GM12878 (cell line): ENCODE measurements at regions not wholly inside any gene's neighbourhood (a gene's known extent, or its start where the extent isn't known, plus 50 kb on each side); places are given as distances from the start of the nearest gene placed in this dataset.

Experiments
- ATAC-seq: fragments of 200-7000 bp; cut with Tn5 transposase; 3 replicates; pipeline ENCODE4 v1.9.1; 2020; ENCODE audit warnings: mild to moderate bottlenecking, moderate library complexity
- BruUV-seq: library from RNA; stranded (reverse); fragments of 400-500 nt; replicated peaks from 2 replicates; lab custom pipeline; 2021; lab: Mats Ljungman, UMichigan
- CTCF ChIA-PET: fragments of 300-600 bp; sonication (Branson Sonifier 250); formaldehyde crosslinking; extraction: SDS; loops from one replicate; lab custom pipeline; 2021; ENCODE audit warnings: inconsistent platforms; lab: Yijun Ruan, JAX
- POLR2A ChIA-PET: fragments of 350-600 bp; formaldehyde crosslinking; extraction: SDS; loops from one replicate; lab custom pipeline; 2021; ENCODE audit warnings: inconsistent platforms; lab: Charles Lee
- RAD21 ChIA-PET: fragments of 300-600 bp; sonication (Branson Sonifier 250); formaldehyde crosslinking; loops from one replicate; lab custom pipeline; 2023; ENCODE audit warnings: antibody characterized with exemption; ENCODE audit not compliant: unreplicated experiment; lab: Charles Lee
- SMC1A ChIA-PET: fragments of 300-600 bp; sonication (Branson Sonifier 250); formaldehyde crosslinking; loops from one replicate; lab custom pipeline; 2023; ENCODE audit not compliant: unreplicated experiment, uncharacterized antibody; lab: Charles Lee
- DNase-seq: peaks from one replicate; pipeline ENCODE4 v3.0.0-alpha.2; 2011; ENCODE audit warnings: low read depth, low spot score
- FAIRE-seq: peaks from 3 replicates; lab custom pipeline; 2011; peaks lifted over from hg19 to GRCh38; lab: Jason Lieb, UNC
- H2AFZ ChIP-seq: 2 replicates; pipeline ENCODE4 v1.6.0; 2011; ENCODE audit warnings: low read depth, low read length, control low read depth; ENCODE audit not compliant: control insufficient read depth
- H3K27ac ChIP-seq: 2 replicates; pipeline ENCODE4 v1.5.1; 2011; ENCODE audit warnings: control low read depth; ENCODE audit not compliant: control insufficient read depth, insufficient read depth
- H3K27me3 ChIP-seq, 2 experiments: replicated peaks in 1 of 2; 2 replicates each; pipeline versions ENCODE4 v1.6.0 to v1.6.1; 2011; ENCODE audit warnings: low read length in 1 of 2; ENCODE audit not compliant: control insufficient read depth in 2 of 2, insufficient read depth in 2 of 2
- H3K36me3 ChIP-seq, 2 experiments: 2 replicates each; pipeline ENCODE4 v1.5.1; 2011; ENCODE audit warnings: low read length in 1 of 2; ENCODE audit not compliant: control insufficient read depth in 2 of 2, insufficient read depth in 2 of 2
- H3K4me1 ChIP-seq: 2 replicates; pipeline ENCODE4 v1.6.1; 2011; ENCODE audit warnings: mild to moderate bottlenecking, low read length, moderate library complexity, mixed read lengths; ENCODE audit not compliant: control insufficient read depth, insufficient read depth
- H3K4me2 ChIP-seq: 2 replicates; pipeline ENCODE4 v1.6.0; 2011; ENCODE audit warnings: control low read depth; ENCODE audit not compliant: control insufficient read depth, insufficient read depth
- H3K4me3 ChIP-seq: fragments of 200-600 bp; sonication (generic); 2 replicates; pipeline ENCODE4 v1.5.1; 2016
- H3K79me2 ChIP-seq: 2 replicates; pipeline ENCODE4 v1.6.0; 2011; ENCODE audit warnings: low read length; ENCODE audit not compliant: control insufficient read depth, insufficient read depth
- H3K9ac ChIP-seq: 2 replicates; pipeline ENCODE4 v1.8.0; 2011; ENCODE audit warnings: low read length, control low read depth, mixed read lengths; ENCODE audit not compliant: control insufficient read depth, insufficient read depth
- H3K9me3 ChIP-seq: replicated peaks from 3 replicates; pipeline ENCODE4 v1.5.1; 2011; ENCODE audit warnings: mild to moderate bottlenecking, low read length; ENCODE audit not compliant: control insufficient read depth, insufficient read depth
- H4K20me1 ChIP-seq: 2 replicates; pipeline ENCODE4 v1.6.0; 2011; ENCODE audit not compliant: control insufficient read depth, insufficient read depth
- BACH1 ChIP-seq: fragments of 450-650 bp; IDR thresholded peaks from 2 replicates; pipeline ENCODE4 v1.6.1; 2017; ENCODE audit warnings: mild to moderate bottlenecking, borderline replicate concordance
- CEBPB ChIP-seq, 2 experiments: fragments of 150-350 bp in 1 of 2; IDR thresholded peaks; 2 replicates each; pipeline ENCODE4 v1.6.1; 2012 to 2014; ENCODE audit warnings: low read depth in 2 of 2, low read length in 2 of 2, borderline replicate concordance in 1 of 2, inconsistent platforms in 1 of 2
- E2F4 ChIP-seq: IDR thresholded peaks from 2 replicates; pipeline ENCODE4 v1.6.1; 2012; ENCODE audit warnings: low read depth, low read length, improper control_type of control experiment
- E2F8 ChIP-seq: fragments of 450-650 bp; IDR thresholded peaks from 2 replicates; pipeline ENCODE4 v1.6.1; 2018; ENCODE audit warnings: mild to moderate bottlenecking, low read depth, moderate library complexity; ENCODE audit not compliant: partially characterized antibody
- EED ChIP-seq: sonication (generic); IDR thresholded peaks from 2 replicates; pipeline ENCODE4 v1.6.1; 2016; ENCODE audit warnings: antibody characterized with exemption, low read depth
- GABPA ChIP-seq: IDR thresholded peaks from 2 replicates; pipeline ENCODE4 v1.6.1; 2014; ENCODE audit warnings: antibody characterized with exemption, low read depth, mild to moderate bottlenecking, inconsistent platforms
- HDAC6 ChIP-seq: fragments of 200-600 bp; sonication (generic); IDR thresholded peaks from one replicate; pipeline ENCODE4 v1.8.0; 2017; ENCODE audit warnings: antibody characterized with exemption; ENCODE audit not compliant: unreplicated experiment
- MEF2B ChIP-seq: fragments of 450-650 bp; IDR thresholded peaks from 2 replicates; pipeline ENCODE4 v1.6.1; 2018; ENCODE audit warnings: mild to moderate bottlenecking, moderate library complexity; ENCODE audit not compliant: partially characterized antibody, poor library complexity, severe bottlenecking
- SMAD5 ChIP-seq: IDR thresholded peaks from 2 replicates; pipeline ENCODE4 v1.6.1; 2016; ENCODE audit warnings: antibody characterized with exemption, low read depth
- SREBF2 ChIP-seq: IDR thresholded peaks from 2 replicates; pipeline ENCODE4 v1.6.1; 2012; ENCODE audit warnings: mild to moderate bottlenecking, low read length
- SRF ChIP-seq, 2 experiments: IDR thresholded peaks; 2 replicates each; pipeline ENCODE4 v1.6.1; 2011; ENCODE audit warnings: low read depth in 2 of 2, low read length in 2 of 2, mild to moderate bottlenecking in 1 of 2, moderate library complexity in 1 of 2
- STAT3 ChIP-seq: IDR thresholded peaks from 2 replicates; pipeline ENCODE4 v1.6.1; 2011; ENCODE audit warnings: low read depth, low read length, improper control_type of control experiment
- USF1 ChIP-seq: IDR thresholded peaks from 2 replicates; pipeline ENCODE4 v1.6.1; 2011; ENCODE audit warnings: borderline replicate concordance, low read depth, mild to moderate bottlenecking, moderate library complexity, mixed read lengths, low read length; ENCODE audit not compliant: insufficient read depth; ENCODE audit errors: extremely low read length
- WGBS: methylation state at CpG from one replicate; pipeline ENCODE4 v1.1.6; 2016; ENCODE audit warnings: low lambda C conversion rate; ENCODE audit not compliant: insufficient replicate concordance, insufficient coverage; ENCODE audit errors: missing lambda C conversion rate; 5-methylcytosine and 5-hydroxymethylcytosine counted together
- in situ Hi-C: fragments of 300-500 bp; cut with MboI; formaldehyde crosslinking; loops from 9 replicates; pipeline ENCODE4 v1.14.3; 2018; ENCODE audit warnings: mixed read lengths
- intact Hi-C: fragments of 100-400 bp; cut with micrococcal nuclease; formaldehyde crosslinking; loops from one replicate; pipeline ENCODE4 v1.14.2; 2022; ENCODE audit not compliant: unreplicated experiment
- TF ChIP-seq, protein P1 (sequence below): IDR thresholded peaks from 2 replicates; pipeline ENCODE4 v1.6.1; 2012; ENCODE audit warnings: low read depth, low read length, improper control_type of control experiment
- TF ChIP-seq, protein P2 (sequence below), 3 experiments: IDR thresholded peaks in 2 of 3; conservative IDR thresholded peaks in 1 of 3; 2 replicates each; pipeline ENCODE4 v1.5.1; 2011; ENCODE audit warnings: low read depth in 3 of 3, low read length in 3 of 3, mild to moderate bottlenecking in 3 of 3, control low read depth in 2 of 3, moderate library complexity in 2 of 3, inconsistent platforms in 1 of 3, mixed read lengths in 1 of 3; ENCODE audit not compliant: control insufficient read depth in 2 of 3, insufficient read depth in 1 of 3; ENCODE audit errors: extremely low read depth in 1 of 3

- Histone ChIP-seq H3K27ac (no peak overlapping the region), H3K4me3 (no peak overlapping the region), H3K4me2 (no peak overlapping the region), H3K36me3 (no peaks in the 10 kb centered on the region), H3K27me3 (no peaks in the 10 kb centered on the region), H3K4me1 (no peaks in the 10 kb centered on the region), H3K9ac (no peak overlapping the region), H3K79me2 (no peaks in the 10 kb centered on the region), H3K9me3 (no peaks in the 10 kb centered on the region), H2AFZ (no peak overlapping the region), H4K20me1 (no peaks in the 10 kb centered on the region)
- BruUV-seq: no TSS peak
- RAD21 ChIA-PET: interaction anchor here (1.3 kb wide), 1 partner anchor 114 kb away, joined by 4 read pairs; no protein-coding TSS in a partner anchor
- POLR2A ChIA-PET: interaction anchor here (1.0 kb wide), 1 partner anchor 15 kb away, joined by 3 read pairs; no protein-coding TSS in a partner anchor
- in situ Hi-C loops: no loop called here
- CTCF ChIA-PET: interaction anchor here (0.6 to 2.2 kb wide), 3 partner anchors 9 to 541 kb away, joined by 3 to 5 read pairs (median 3); no protein-coding TSS in a partner anchor
- ATAC-seq (no peak), FAIRE-seq (no peak), DNase-seq (no peak)
- SMC1A ChIA-PET: interaction anchor here (0.6 to 1.4 kb wide), 4 partner anchors 12 to 286 kb away, joined by 3 read pairs; no protein-coding TSS in a partner anchor
- WGBS: 45% methylated on average over 7 of the region's 7 CpGs
- intact Hi-C loops: no loop called here
- TF ChIP-seq USF1: no peak
- no peak for TF ChIP-seq HDAC6
- TF ChIP-seq SRF (IDR thresholded peaks at IDR 0.05; ENCODE audit: low read depth in 2 of 2, low read length in 2 of 2): no peak
- TF ChIP-seq BACH1: no peak
- TF ChIP-seq, protein P1, sequence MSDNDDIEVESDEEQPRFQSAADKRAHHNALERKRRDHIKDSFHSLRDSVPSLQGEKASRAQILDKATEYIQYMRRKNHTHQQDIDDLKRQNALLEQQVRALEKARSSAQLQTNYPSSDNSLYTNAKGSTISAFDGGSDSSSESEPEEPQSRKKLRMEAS: no peak
- TF ChIP-seq E2F8: no peak
- TF ChIP-seq EED: no peak
- TF ChIP-seq GABPA: no peak
- no peak for TF ChIP-seq SMAD5
- no peak for TF ChIP-seq CEBPB (IDR thresholded peaks at IDR 0.05; ENCODE audit: borderline replicate concordance in 1 of 2, low read depth in 2 of 2, low read length in 2 of 2)
- no peak for TF ChIP-seq MEF2B
- TF ChIP-seq, protein P2, sequence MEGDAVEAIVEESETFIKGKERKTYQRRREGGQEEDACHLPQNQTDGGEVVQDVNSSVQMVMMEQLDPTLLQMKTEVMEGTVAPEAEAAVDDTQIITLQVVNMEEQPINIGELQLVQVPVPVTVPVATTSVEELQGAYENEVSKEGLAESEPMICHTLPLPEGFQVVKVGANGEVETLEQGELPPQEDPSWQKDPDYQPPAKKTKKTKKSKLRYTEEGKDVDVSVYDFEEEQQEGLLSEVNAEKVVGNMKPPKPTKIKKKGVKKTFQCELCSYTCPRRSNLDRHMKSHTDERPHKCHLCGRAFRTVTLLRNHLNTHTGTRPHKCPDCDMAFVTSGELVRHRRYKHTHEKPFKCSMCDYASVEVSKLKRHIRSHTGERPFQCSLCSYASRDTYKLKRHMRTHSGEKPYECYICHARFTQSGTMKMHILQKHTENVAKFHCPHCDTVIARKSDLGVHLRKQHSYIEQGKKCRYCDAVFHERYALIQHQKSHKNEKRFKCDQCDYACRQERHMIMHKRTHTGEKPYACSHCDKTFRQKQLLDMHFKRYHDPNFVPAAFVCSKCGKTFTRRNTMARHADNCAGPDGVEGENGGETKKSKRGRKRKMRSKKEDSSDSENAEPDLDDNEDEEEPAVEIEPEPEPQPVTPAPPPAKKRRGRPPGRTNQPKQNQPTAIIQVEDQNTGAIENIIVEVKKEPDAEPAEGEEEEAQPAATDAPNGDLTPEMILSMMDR (IDR thresholded peaks at IDR 0.05 in 2 of 3, conservative IDR thresholded peaks at IDR 0.05 in 1 of 3; ENCODE audit: control insufficient read depth in 2 of 3, extremely low read depth in 1 of 3, insufficient read depth in 1 of 3, low read depth in 3 of 3, low read length in 3 of 3): no peak
- TF ChIP-seq E2F4: no peak
- no peak for TF ChIP-seq STAT3
- TF ChIP-seq SREBF2: no peak
Observed at GRCh38 chr6:6872459-6873344, 235.1 kb upstream of the RREB1 start.
